ENCODE measurements at regions not wholly inside any gene's neighbourhood (a gene's known extent, or its start where the extent isn't known, plus 50 kb on each side); places are given as distances from the start of the nearest gene placed in this dataset.

- no peak for DNase-seq (ENCODE audit: low read depth in 1 of 2, low spot score in 1 of 2)
Measured at GRCh38 chr1:117678246-117678977, 72.6 kb downstream of the TENT5C start.

GRCh38 chr1:117679299-117679698, 73.5 kb downstream of the TENT5C start:
- DNase-seq (ENCODE audit: low read depth in 1 of 2, low spot score in 1 of 2): no peak

GRCh38 chr1:117679868-117680267, 74.0 kb downstream of the TENT5C start:
- no peak for DNase-seq (ENCODE audit: low read depth in 1 of 2, low spot score in 1 of 2)

GRCh38 chr1:117680316-117681002, 74.6 kb downstream of the TENT5C start:
- no peak for DNase-seq (ENCODE audit: low read depth in 1 of 2, low spot score in 1 of 2)

- no peak for DNase-seq (ENCODE audit: low read depth in 1 of 2, low spot score in 1 of 2)
Measured at GRCh38 chr1:117681093-117681900, 75.4 kb downstream of the TENT5C start.

GRCh38 chr1:117681901-117682250, 76.0 kb downstream of the TENT5C start:
- DNase-seq (ENCODE audit: low read depth in 1 of 2, low spot score in 1 of 2): no peak

- DNase-seq (ENCODE audit: low read depth in 1 of 2, low spot score in 1 of 2): no peak
Measured at GRCh38 chr1:117682372-117682771, 76.5 kb downstream of the TENT5C start.

- no peak for DNase-seq (ENCODE audit: low read depth in 1 of 2, low spot score in 1 of 2)
Measured at GRCh38 chr1:117683571-117684285, 77.9 kb downstream of the TENT5C start.

GRCh38 chr1:117685936-117686806, 80.3 kb downstream of the TENT5C start:
- DNase-seq (ENCODE audit: low read depth in 1 of 2, low spot score in 1 of 2): no peak

- no peak for DNase-seq (ENCODE audit: low read depth in 1 of 2, low spot score in 1 of 2)
Measured at GRCh38 chr1:117686907-117687306, 81.1 kb downstream of the TENT5C start.

GRCh38 chr1:117689997-117690625, 84.3 kb downstream of the TENT5C start:
- DNase-seq (ENCODE audit: low read depth in 1 of 2, low spot score in 1 of 2): no peak

- no peak for DNase-seq (ENCODE audit: low read depth in 1 of 2, low spot score in 1 of 2)
Measured at GRCh38 chr1:117691942-117692341, 86.1 kb downstream of the TENT5C start.

GRCh38 chr1:117694543-117694942, 88.7 kb downstream of the TENT5C start:
- DNase-seq (ENCODE audit: low read depth in 1 of 2, low spot score in 1 of 2): no peak

GRCh38 chr1:117695796-117696490, 90.1 kb downstream of the TENT5C start:
- no peak for DNase-seq (ENCODE audit: low read depth in 1 of 2, low spot score in 1 of 2)

GRCh38 chr1:117696561-117696960, 90.7 kb downstream of the TENT5C start:
- DNase-seq (ENCODE audit: low read depth in 1 of 2, low spot score in 1 of 2): no peak

- no peak for DNase-seq (ENCODE audit: low read depth in 1 of 2, low spot score in 1 of 2)
Measured at GRCh38 chr1:117697220-117697781, 91.5 kb downstream of the TENT5C start.

GRCh38 chr1:117698398-117699160, 92.7 kb downstream of the TENT5C start:
- no peak for DNase-seq (ENCODE audit: low read depth in 1 of 2, low spot score in 1 of 2)

- no peak for DNase-seq (ENCODE audit: low read depth in 1 of 2, low spot score in 1 of 2)
Measured at GRCh38 chr1:117699953-117700352, 94.1 kb downstream of the TENT5C start.

Data from activated CD4-positive, alpha-beta T cell treated with anti-CD3 and anti-CD28 coated beads, Interleukin-2, amount 50 U/mL, for 24 hours (primary cell).